Coronary artery (tissue), 2 donors: ENCODE measurements at regions not wholly inside any gene's neighbourhood (a gene's known extent, or its start where the extent isn't known, plus 50 kb on each side); places are given as distances from the start of the nearest gene placed in this dataset.

Source experiments
- DNase-seq: peaks from one replicate; pipeline ENCODE4 v3.0.0-alpha.2; 2017; ENCODE audit warnings: low spot score
- H3K27ac ChIP-seq, 2 donors: fragments of 200-600 bp; sonication (generic); one replicate each; pipeline ENCODE4 v1.5.1; 2016 to 2019
- H3K4me3 ChIP-seq: fragments of 200-600 bp; sonication (generic); 2 replicates; pipeline ENCODE4 v1.5.1; 2016; ENCODE audit warnings: mild to moderate bottlenecking, moderate library complexity
- CTCF ChIP-seq: fragments of 200-600 bp; sonication (generic); IDR thresholded peaks from one replicate; pipeline ENCODE4 v1.5.1; 2019; ENCODE audit warnings: antibody characterized with exemption

GRCh38 chr14:29156096-29156495 lies 389.5 kb downstream of the FOXG1 start:
- no peak for DNase-seq
- TF ChIP-seq CTCF: no peak

GRCh38 chr14:29161593-29161992 lies 395.0 kb downstream of the FOXG1 start:
- no peak overlapping the region for H3K27ac ChIP-seq
- TF ChIP-seq CTCF: no peak
- DNase-seq: no peak
- no peak overlapping the region for H3K4me3 ChIP-seq

More at GRCh38 chr14:29156096-29156495, 389.5 kb downstream of the FOXG1 start:
- Histone ChIP-seq H3K27ac (no peak overlapping the region), H3K4me3 (no peak overlapping the region)

- no peak overlapping the region for H3K27ac ChIP-seq
- TF ChIP-seq CTCF: no peak
- H3K4me3 ChIP-seq: no peak overlapping the region
- DNase-seq: no peak
Observed at GRCh38 chr14:29163109-29163508, 396.5 kb downstream of the FOXG1 start.

GRCh38 chr14:29165431-29165830 lies 398.8 kb downstream of the FOXG1 start:
- no peak overlapping the region for H3K27ac ChIP-seq

GRCh38 chr14:29166507-29166906 lies 399.9 kb downstream of the FOXG1 start:
- no peak for TF ChIP-seq CTCF
- H3K27ac ChIP-seq: no peak overlapping the region
- DNase-seq: no peak
- H3K4me3 ChIP-seq: no peak overlapping the region

More at GRCh38 chr14:29165431-29165830, 398.8 kb downstream of the FOXG1 start:
- H3K4me3 ChIP-seq: no peak overlapping the region
- TF ChIP-seq CTCF: no peak
- DNase-seq: no peak

- Histone ChIP-seq H3K27ac (no peak overlapping the region), H3K4me3 (no peak overlapping the region)
- DNase-seq: no peak
- TF ChIP-seq CTCF: no peak
Observed at GRCh38 chr14:29168149-29168548, 401.6 kb downstream of the FOXG1 start.

- no peak for DNase-seq
- no peak overlapping the region for H3K27ac ChIP-seq
- no peak for TF ChIP-seq CTCF
- H3K4me3 ChIP-seq: no peak overlapping the region
Observed at GRCh38 chr14:29169408-29169807, 402.8 kb downstream of the FOXG1 start.
